HepG2 (cell line): ENCODE measurements at regions not wholly inside any gene's neighbourhood (a gene's known extent, or its start where the extent isn't known, plus 50 kb on each side); places are given as distances from the start of the nearest gene placed in this dataset.

Experiments used
- ATAC-seq: fragments of 200-7000 bp; cut with Tn5 transposase; 3 replicates; pipeline ENCODE4 v1.9.1; 2020; ENCODE audit warnings: mild to moderate bottlenecking, moderate library complexity
- BruUV-seq: library from RNA; stranded (reverse); fragments of 400-500 nt; replicated peaks from 2 replicates; lab custom pipeline; 2021; lab: Mats Ljungman, UMichigan
- CTCF ChIA-PET: fragments of 300-600 bp; formaldehyde crosslinking; extraction: SDS; loops from one replicate; lab custom pipeline; 2021; ENCODE audit warnings: low total read pairs, inconsistent platforms, low intra/inter-chr PET ratio; lab: Yijun Ruan, JAX
- POLR2A ChIA-PET: fragments of 350-600 bp; sonication (Branson Sonifier 250); formaldehyde crosslinking; loops from one replicate; lab custom pipeline; 2020; ENCODE audit warnings: antibody characterized with exemption, inconsistent platforms; lab: Yijun Ruan, JAX
- DNase-seq: peaks from one replicate; pipeline ENCODE4 v3.0.0-alpha.2; 2015; ENCODE audit warnings: low spot score
- FAIRE-seq: peaks from 3 replicates; lab custom pipeline; 2011; peaks lifted over from hg19 to GRCh38; lab: Jason Lieb, UNC
- H2AFZ ChIP-seq: one replicate; pipeline ENCODE4 v1.6.1; 2011; ENCODE audit warnings: low read length, inconsistent platforms
- H3K27ac ChIP-seq: fragments of 300-600 bp; 3 replicates; pipeline ENCODE4 v1.8.0; 2011; ENCODE audit warnings: mixed run types, mild to moderate bottlenecking, mixed read lengths, low read length, inconsistent platforms; ENCODE audit not compliant: insufficient read depth; ENCODE audit errors: extremely low read length
- H3K27me3 ChIP-seq, 2 experiments: fragments of 200-600 bp in 1 of 2; 2 replicates in 1 of 2; 3 replicates in 1 of 2; pipeline versions ENCODE4 v1.6.0 to v1.8.0; 2011; ENCODE audit warnings: low read length in 2 of 2, mild to moderate bottlenecking in 2 of 2, moderate library complexity in 2 of 2, inconsistent platforms in 1 of 2; ENCODE audit not compliant: insufficient read depth in 2 of 2, control insufficient read depth in 1 of 2
- H3K36me3 ChIP-seq, 2 experiments: fragments of 200-600 bp in 1 of 2; replicated peaks in 1 of 2; 2 replicates in 1 of 2; 3 replicates in 1 of 2; pipeline versions ENCODE4 v1.5.1 to v1.8.0; 2011; ENCODE audit warnings: low read length in 2 of 2, inconsistent platforms in 1 of 2; ENCODE audit not compliant: insufficient read depth in 2 of 2, control insufficient read depth in 1 of 2
- H3K4me1 ChIP-seq: 2 replicates; pipeline ENCODE4 v1.5.1; 2012; ENCODE audit warnings: low read length, inconsistent platforms; ENCODE audit not compliant: insufficient read depth
- H3K4me2 ChIP-seq: 2 replicates; pipeline ENCODE4 v1.6.0; 2011; ENCODE audit warnings: low read depth, low read length, inconsistent platforms
- H3K4me3 ChIP-seq, 3 experiments: fragments of 200-600 bp in 1 of 3; sonication (generic), shearing (Covaris generic) in 1 of 3; replicated peaks in 1 of 3; 2 replicates each; pipeline ENCODE4 v1.5.1; 2011 to 2016; ENCODE audit warnings: low read length in 3 of 3, inconsistent platforms in 2 of 3, low read depth in 2 of 3, mild to moderate bottlenecking in 2 of 3, control low read depth in 1 of 3, mixed read lengths in 1 of 3; ENCODE audit not compliant: insufficient read depth in 1 of 3
- H3K79me2 ChIP-seq: one replicate; pipeline ENCODE4 v1.6.1; 2011; ENCODE audit warnings: low read length, inconsistent platforms; ENCODE audit not compliant: insufficient read depth
- H3K9ac ChIP-seq: 2 replicates; pipeline ENCODE4 v1.6.0; 2011; ENCODE audit warnings: mild to moderate bottlenecking, low read depth, low read length, inconsistent platforms; ENCODE audit not compliant: insufficient read depth
- H3K9me3 ChIP-seq: 2 replicates; pipeline ENCODE4 v1.5.1; 2012; ENCODE audit warnings: mild to moderate bottlenecking, low read length
- H4K20me1 ChIP-seq: 2 replicates; pipeline ENCODE4 v1.6.0; 2011; ENCODE audit warnings: inconsistent platforms, mild to moderate bottlenecking, low read length, moderate library complexity; ENCODE audit not compliant: insufficient read depth
- DRAP1 ChIP-seq: IDR thresholded peaks from 2 replicates; pipeline ENCODE4 v1.6.1; 2016; ENCODE audit warnings: missing genetic modification reagents, missing compliant biosample characterization
- KAT7 ChIP-seq: IDR thresholded peaks from 2 replicates; pipeline ENCODE4 v1.6.1; 2018; ENCODE audit warnings: borderline replicate concordance, missing compliant biosample characterization
- MNT ChIP-seq: fragments of 450-650 bp; IDR thresholded peaks from 2 replicates; pipeline ENCODE4 v1.6.1; 2016
- ZNF180 ChIP-seq: sonication (generic); formaldehyde crosslinking; IDR thresholded peaks from 2 replicates; pipeline ENCODE4 v1.4.0; 2020; ENCODE audit warnings: low read depth, missing genetic modification reagents, borderline replicate concordance
- ZNF280B ChIP-seq: sonication (generic); formaldehyde crosslinking; IDR thresholded peaks from 2 replicates; pipeline ENCODE4 v1.5.0; 2020; ENCODE audit warnings: missing genetic modification reagents, mild to moderate bottlenecking, borderline replicate concordance
- WGBS: methylation state at CpG from one replicate; pipeline ENCODE4 v1.1.6; 2017; ENCODE audit warnings: low lambda C conversion rate; 5-methylcytosine and 5-hydroxymethylcytosine counted together
- in situ Hi-C: cut with HindIII; loops from 2 replicates; pipeline ENCODE4 v1.10.0; 2017; ENCODE audit warnings: low pct_unique_long_range_greater_than_20kb; ENCODE audit not compliant: extremely low pct_ligation_motif_present
- intact Hi-C: fragments of 100-400 bp; cut with micrococcal nuclease; formaldehyde crosslinking; loops from one replicate; pipeline ENCODE4 v1.10.0; 2022; ENCODE audit not compliant: unreplicated experiment

- TF ChIP-seq DRAP1 (CRISPR knock-in tag) (no peak), KAT7 (CRISPR knock-in tag) (no peak), ZNF180 (no peak), ZNF280B (no peak)
These were observed 414.3 kb downstream of the FBXO15 start (continued) for GRCh38 chr18:73733376-73733775.

GRCh38 chr18:73728657-73729056 lies 419.0 kb downstream of the FBXO15 start:
- DNase-seq, result no peak
- POLR2A ChIA-PET, result no interaction called here
- intact Hi-C loops, result no loop called here
- no peaks in the 10 kb centered on the region for H3K27me3 ChIP-seq
- FAIRE-seq, result no peak
- no peak overlapping the region for H2AFZ ChIP-seq
- WGBS, result 0% methylated on average over 1 of the region's 2 CpGs
- no peak for TF ChIP-seq MNT
- H3K36me3 ChIP-seq, result no peaks in the 10 kb centered on the region
- BruUV-seq, result no TSS peak
- in situ Hi-C loops, result no loop called here
- no peak overlapping the region for H3K4me2 ChIP-seq
- H3K27ac ChIP-seq, result no peak overlapping the region
- no peak overlapping the region for H3K9ac ChIP-seq
- no peaks in the 10 kb centered on the region for H3K9me3 ChIP-seq
- no peak for ATAC-seq
- no peaks in the 10 kb centered on the region for H4K20me1 ChIP-seq
- H3K79me2 ChIP-seq, result no peaks in the 10 kb centered on the region
- no peaks in the 10 kb centered on the region for H3K4me1 ChIP-seq
- no peak overlapping the region for H3K4me3 ChIP-seq
- CTCF ChIA-PET, result no interaction called here
